ENCODE measurements at regions not wholly inside any gene's neighbourhood (a gene's known extent, or its start where the extent isn't known, plus 50 kb on each side); places are given as distances from the start of the nearest gene placed in this dataset.

DNA sequence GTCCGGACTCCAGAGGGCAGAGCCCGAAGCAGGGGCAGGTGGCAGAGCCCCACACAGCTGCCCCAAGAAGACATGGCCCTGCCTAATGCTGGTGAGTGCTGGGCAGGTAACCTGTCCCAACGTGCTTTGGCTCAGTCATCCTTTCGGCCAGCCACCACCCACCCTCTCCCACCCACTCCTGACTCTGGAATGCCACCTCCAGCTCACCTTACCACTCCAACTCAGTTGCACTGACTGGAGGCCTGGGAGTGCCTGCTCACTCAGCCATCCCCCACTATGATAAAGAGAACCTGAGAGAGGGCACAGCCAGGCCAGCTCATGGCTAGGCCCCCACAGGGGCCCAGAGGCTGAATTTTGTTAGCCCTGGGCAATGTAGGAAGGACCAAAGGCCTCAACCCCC is 53.8 kb upstream of the MPEG1 start:
- TF ChIP-seq POLR2A (IDR thresholded peaks at IDR 0.05; ENCODE audit: low read depth, low read length) (no peak), POLR2AphosphoS5 (IDR thresholded peaks at IDR 0.05; ENCODE audit: low read depth, low read length) (no peak)

Data from GM12892 (cell line).